ENCODE measurements at regions not wholly inside any gene's neighbourhood (a gene's known extent, or its start where the extent isn't known, plus 50 kb on each side); places are given as distances from the start of the nearest gene placed in this dataset.

- Histone ChIP-seq H2BK15ac (ENCODE audit: low read length) (no peak overlapping the region), H3K23ac (ENCODE audit: low read depth, low read length, poor library complexity) (no peak overlapping the region), H4K8ac (ENCODE audit: low read depth, low read length) (no peak overlapping the region), H3K14ac (ENCODE audit: low read length) (no peak overlapping the region), H3K9ac (ENCODE audit: low read depth, low read length, poor library complexity) (no peak overlapping the region), H3K4me3 (ENCODE audit: low read length in 2 of 2) (no peak overlapping the region), H2BK12ac (ENCODE audit: low read length) (no peak overlapping the region), H2AK5ac (ENCODE audit: low read depth, low read length) (no peak overlapping the region), H3K27me3 (ENCODE audit: control insufficient read depth in 3 of 3, insufficient read depth in 3 of 3, low read depth in 1 of 3, low read length in 3 of 3) (no peaks in the 10 kb centered on the region), H3K27ac (replicated peaks; ENCODE audit: low read length) (no peak overlapping the region), H2BK5ac (ENCODE audit: low read length) (no peak overlapping the region), H3K9me3 (replicated peaks in 1 of 2; ENCODE audit: control insufficient read depth in 2 of 2, insufficient read depth in 1 of 2, low read depth in 1 of 2, low read length in 2 of 2) (no peaks in the 10 kb centered on the region), H3K4me2 (ENCODE audit: insufficient read depth, low read length, poor library complexity, severe bottlenecking) (no peak overlapping the region), H3K4me1 (ENCODE audit: control insufficient read depth in 2 of 2, insufficient read depth in 1 of 2, low read depth in 1 of 2, low read length in 2 of 2) (no peaks in the 10 kb centered on the region), H3K79me1 (ENCODE audit: low read depth, low read length) (no peaks in the 10 kb centered on the region), H4K91ac (ENCODE audit: low read depth, low read length, poor library complexity) (no peak overlapping the region), H3K18ac (ENCODE audit: low read length) (no peak overlapping the region), H2AFZ (ENCODE audit: low read length) (no peak overlapping the region), H3K4ac (ENCODE audit: low read length) (no peak overlapping the region), H2BK120ac (ENCODE audit: low read depth, low read length) (no peak overlapping the region), H3K36me3 (replicated peaks in 1 of 2; ENCODE audit: control insufficient read depth in 2 of 2, insufficient read depth in 2 of 2, low read length in 2 of 2) (no peaks in the 10 kb centered on the region)
- no peak for DNase-seq (ENCODE audit: low spot score)
Observed at GRCh38 chr2:175371378-175371777, 189.9 kb upstream of the ATP5MC3 start.

- WGBS, 2 donors (ENCODE audit: extremely low coverage in 2 of 2, insufficient read length in 2 of 2, insufficient replicate concordance in 1 of 2): no CpG with 5 or more reads among the region's 7 CpGs
- no peak overlapping the region for H4K8ac ChIP-seq (ENCODE audit: low read depth, low read length)
- no peak overlapping the region for H3K4me2 ChIP-seq (ENCODE audit: insufficient read depth, low read length, poor library complexity, severe bottlenecking)
- H3K36me3 ChIP-seq (replicated peaks in 1 of 2; ENCODE audit: control insufficient read depth in 2 of 2, insufficient read depth in 2 of 2, low read length in 2 of 2): no peaks in the 10 kb centered on the region
- no peak overlapping the region for H2BK15ac ChIP-seq (ENCODE audit: low read length)
- H4K91ac ChIP-seq (ENCODE audit: low read depth, low read length, poor library complexity): no peak overlapping the region
- H3K4me3 ChIP-seq (ENCODE audit: low read length in 2 of 2): no peak overlapping the region
- no peak overlapping the region for H3K27ac ChIP-seq (replicated peaks; ENCODE audit: low read length)
- no peak overlapping the region for H3K4ac ChIP-seq (ENCODE audit: low read length)
- peak; percentile 41 for DNase-seq (ENCODE audit: low spot score)
- no peak overlapping the region for H2AK5ac ChIP-seq (ENCODE audit: low read depth, low read length)
- H3K79me1 ChIP-seq (ENCODE audit: low read depth, low read length): no peaks in the 10 kb centered on the region
- H2BK12ac ChIP-seq (ENCODE audit: low read length): no peak overlapping the region
- H3K4me1 ChIP-seq (ENCODE audit: control insufficient read depth in 2 of 2, insufficient read depth in 1 of 2, low read depth in 1 of 2, low read length in 2 of 2): no peaks in the 10 kb centered on the region
- H3K9ac ChIP-seq (ENCODE audit: low read depth, low read length, poor library complexity): no peak overlapping the region
- no peak overlapping the region for H2BK5ac ChIP-seq (ENCODE audit: low read length)
- H2BK120ac ChIP-seq (ENCODE audit: low read depth, low read length): no peak overlapping the region
- no peak overlapping the region for H3K23ac ChIP-seq (ENCODE audit: low read depth, low read length, poor library complexity)
- H2AFZ ChIP-seq (ENCODE audit: low read length): no peak overlapping the region
- H3K27me3 ChIP-seq (ENCODE audit: control insufficient read depth in 3 of 3, insufficient read depth in 3 of 3, low read depth in 1 of 3, low read length in 3 of 3): peaks cover 0 to 30% (median 0%) of the 10 kb centered on the region in 3 experiments
- H3K18ac ChIP-seq (ENCODE audit: low read length): no peak overlapping the region
- H3K9me3 ChIP-seq (replicated peaks in 1 of 2; ENCODE audit: control insufficient read depth in 2 of 2, insufficient read depth in 1 of 2, low read depth in 1 of 2, low read length in 2 of 2): no peaks in the 10 kb centered on the region
- no peak overlapping the region for H3K14ac ChIP-seq (ENCODE audit: low read length)
Observed at GRCh38 chr2:175366815-175367214, 185.3 kb upstream of the ATP5MC3 start.

GRCh38 chr2:175363699-175364098 is 182.2 kb upstream of the ATP5MC3 start:
- Histone ChIP-seq H2BK12ac (ENCODE audit: low read length) (no peak overlapping the region), H3K18ac (ENCODE audit: low read length) (no peak overlapping the region), H2BK15ac (ENCODE audit: low read length) (no peak overlapping the region), H4K91ac (ENCODE audit: low read depth, low read length, poor library complexity) (no peak overlapping the region), H2AK5ac (ENCODE audit: low read depth, low read length) (no peak overlapping the region), H3K14ac (ENCODE audit: low read length) (no peak overlapping the region), H3K27ac (replicated peaks; ENCODE audit: low read length) (no peak overlapping the region), H2AFZ (ENCODE audit: low read length) (no peak overlapping the region), H3K4me3 (ENCODE audit: low read length in 2 of 2) (no peak overlapping the region), H3K4ac (ENCODE audit: low read length) (no peak overlapping the region), H3K4me2 (ENCODE audit: insufficient read depth, low read length, poor library complexity, severe bottlenecking) (no peak overlapping the region), H3K27me3 (ENCODE audit: control insufficient read depth in 3 of 3, insufficient read depth in 3 of 3, low read depth in 1 of 3, low read length in 3 of 3) (peaks cover 0 to 38% (median 0%) of the 10 kb centered on the region in 3 experiments), H3K4me1 (ENCODE audit: control insufficient read depth in 2 of 2, insufficient read depth in 1 of 2, low read depth in 1 of 2, low read length in 2 of 2) (no peaks in the 10 kb centered on the region), H2BK120ac (ENCODE audit: low read depth, low read length) (no peak overlapping the region), H3K9me3 (replicated peaks in 1 of 2; ENCODE audit: control insufficient read depth in 2 of 2, insufficient read depth in 1 of 2, low read depth in 1 of 2, low read length in 2 of 2) (no peaks in the 10 kb centered on the region), H3K36me3 (replicated peaks in 1 of 2; ENCODE audit: control insufficient read depth in 2 of 2, insufficient read depth in 2 of 2, low read length in 2 of 2) (no peaks in the 10 kb centered on the region), H2BK5ac (ENCODE audit: low read length) (no peak overlapping the region), H3K79me1 (ENCODE audit: low read depth, low read length) (no peaks in the 10 kb centered on the region), H3K23ac (ENCODE audit: low read depth, low read length, poor library complexity) (no peak overlapping the region), H3K9ac (ENCODE audit: low read depth, low read length, poor library complexity) (no peak overlapping the region), H4K8ac (ENCODE audit: low read depth, low read length) (no peak overlapping the region)
- WGBS, 2 donors (ENCODE audit: extremely low coverage in 2 of 2, insufficient read length in 2 of 2, insufficient replicate concordance in 1 of 2): no CpG with 5 or more reads among the region's 5 CpGs
- DNase-seq (ENCODE audit: low spot score): no peak

- no peak overlapping the region for H3K23ac ChIP-seq (ENCODE audit: low read depth, low read length, poor library complexity)
- no peak overlapping the region for H3K4ac ChIP-seq (ENCODE audit: low read length)
- H2BK5ac ChIP-seq (ENCODE audit: low read length): no peak overlapping the region
- H3K18ac ChIP-seq (ENCODE audit: low read length): no peak overlapping the region
- no peak overlapping the region for H2BK12ac ChIP-seq (ENCODE audit: low read length)
- no peak overlapping the region for H3K14ac ChIP-seq (ENCODE audit: low read length)
- no peak overlapping the region for H2BK15ac ChIP-seq (ENCODE audit: low read length)
- no peak overlapping the region for H2BK120ac ChIP-seq (ENCODE audit: low read depth, low read length)
- no peak overlapping the region for H3K9ac ChIP-seq (ENCODE audit: low read depth, low read length, poor library complexity)
- no peaks in the 10 kb centered on the region for H3K36me3 ChIP-seq (replicated peaks in 1 of 2; ENCODE audit: control insufficient read depth in 2 of 2, insufficient read depth in 2 of 2, low read length in 2 of 2)
- no peaks in the 10 kb centered on the region for H3K4me1 ChIP-seq (ENCODE audit: control insufficient read depth in 2 of 2, insufficient read depth in 1 of 2, low read depth in 1 of 2, low read length in 2 of 2)
- peaks cover 0 to 38% (median 0%) of the 10 kb centered on the region in 3 experiments for H3K27me3 ChIP-seq (ENCODE audit: control insufficient read depth in 3 of 3, insufficient read depth in 3 of 3, low read depth in 1 of 3, low read length in 3 of 3)
- H3K4me3 ChIP-seq (ENCODE audit: low read length in 2 of 2): no peak overlapping the region
- no peak for DNase-seq (ENCODE audit: low spot score)
- H2AK5ac ChIP-seq (ENCODE audit: low read depth, low read length): no peak overlapping the region
- H3K9me3 ChIP-seq (replicated peaks in 1 of 2; ENCODE audit: control insufficient read depth in 2 of 2, insufficient read depth in 1 of 2, low read depth in 1 of 2, low read length in 2 of 2): no peaks in the 10 kb centered on the region
- no peak overlapping the region for H2AFZ ChIP-seq (ENCODE audit: low read length)
- no peak overlapping the region for H4K91ac ChIP-seq (ENCODE audit: low read depth, low read length, poor library complexity)
- no peaks in the 10 kb centered on the region for H3K79me1 ChIP-seq (ENCODE audit: low read depth, low read length)
- no CpG with 5 or more reads among the region's 4 CpGs for WGBS, 2 donors (ENCODE audit: extremely low coverage in 2 of 2, insufficient read length in 2 of 2, insufficient replicate concordance in 1 of 2)
- no peak overlapping the region for H3K4me2 ChIP-seq (ENCODE audit: insufficient read depth, low read length, poor library complexity, severe bottlenecking)
- H4K8ac ChIP-seq (ENCODE audit: low read depth, low read length): no peak overlapping the region
- H3K27ac ChIP-seq (replicated peaks; ENCODE audit: low read length): no peak overlapping the region
Observed at GRCh38 chr2:175362331-175362730, 180.8 kb upstream of the ATP5MC3 start.

Data from neuronal stem cell (in vitro differentiated cells).